K562 (cell line): ENCODE measurements at regions not wholly inside any gene's neighbourhood (a gene's known extent, or its start where the extent isn't known, plus 50 kb on each side); places are given as distances from the start of the nearest gene placed in this dataset.

ENCODE experiments used
- CC2D1A ChIP-seq: fragments of 450-650 bp; IDR thresholded peaks from 2 replicates; pipeline ENCODE4 v1.6.1; 2017; ENCODE audit warnings: mild to moderate bottlenecking
- CTCF ChIP-seq, 3 experiments: IDR thresholded peaks in 2 of 3; conservative IDR thresholded peaks in 1 of 3; 2 replicates each; pipeline ENCODE4 v1.5.1; 2011 to 2012; ENCODE audit warnings: low read length in 3 of 3, mild to moderate bottlenecking in 3 of 3, control low read depth in 2 of 3, improper control_type of control experiment in 1 of 3, inconsistent platforms in 1 of 3, low read depth in 1 of 3, mixed read lengths in 1 of 3, moderate library complexity in 1 of 3; ENCODE audit not compliant: insufficient read depth in 2 of 3
- FUS ChIP-seq: fragments of 200-400 bp; formaldehyde crosslinking; optimal IDR thresholded peaks from 2 replicates; pipeline ENCODE3; 2017; ENCODE audit warnings: low read depth, low read length
- HNRNPLL ChIP-seq: fragments of 200-400 bp; formaldehyde crosslinking; IDR thresholded peaks from 2 replicates; pipeline ENCODE4 v1.6.1; 2017; ENCODE audit warnings: low read length, low read depth, mild to moderate bottlenecking; ENCODE audit not compliant: poor library complexity, severe bottlenecking
- NBN ChIP-seq: fragments of 450-650 bp; IDR thresholded peaks from 2 replicates; pipeline ENCODE4 v1.6.1; 2016; ENCODE audit warnings: low read depth, mild to moderate bottlenecking
- SIN3A ChIP-seq, 2 experiments: fragments of 150-350 bp in 1 of 2; IDR thresholded peaks; 2 replicates each; pipeline ENCODE4 v1.6.1; 2011 to 2016; ENCODE audit warnings: borderline replicate concordance in 2 of 2, low read depth in 2 of 2, low read length in 2 of 2, mild to moderate bottlenecking in 2 of 2, moderate library complexity in 2 of 2; ENCODE audit not compliant: control insufficient read depth in 1 of 2
- SMARCB1 ChIP-seq: IDR thresholded peaks from 2 replicates; pipeline ENCODE4 v1.6.1; 2011; ENCODE audit warnings: improper control_type of control experiment, low read depth; ENCODE audit not compliant: insufficient read length
- SNIP1 ChIP-seq: fragments of 450-650 bp; IDR thresholded peaks from 2 replicates; pipeline ENCODE4 v1.7.1; 2017; ENCODE audit warnings: low read depth, mild to moderate bottlenecking
- SP1 ChIP-seq: sonication (generic); formaldehyde crosslinking; IDR thresholded peaks from 2 replicates; pipeline ENCODE4 v1.8.1; 2022; ENCODE audit warnings: mild to moderate bottlenecking, missing genetic modification reagents
- YY1 ChIP-seq, 3 experiments: IDR thresholded peaks; 2 replicates each; pipeline ENCODE4 v1.6.1; 2011; ENCODE audit warnings: low read length in 2 of 3, mild to moderate bottlenecking in 2 of 3, moderate library complexity in 2 of 3, borderline replicate concordance in 1 of 3, control low read depth in 1 of 3, low read depth in 1 of 3; ENCODE audit not compliant: insufficient read depth in 3 of 3, insufficient replicate concordance in 2 of 3, control insufficient read depth in 1 of 3, insufficient read length in 1 of 3; ENCODE audit errors: extremely low read depth in 1 of 3
- ZNF274 ChIP-seq: IDR thresholded peaks from 2 replicates; pipeline ENCODE4 v1.6.1; 2011; ENCODE audit warnings: low read depth, mild to moderate bottlenecking, low read length, moderate library complexity, borderline replicate concordance
- ZNF408 ChIP-seq: fragments of 250-450 bp; sonication (Bioruptor Pico); IDR thresholded peaks from 2 replicates; pipeline ENCODE4 v1.4.0; 2020; ENCODE audit warnings: low read depth, mild to moderate bottlenecking, moderate library complexity
- TF ChIP-seq, protein P1 (sequence below): fragments of 450-650 bp; IDR thresholded peaks from 2 replicates; pipeline ENCODE4 v1.6.1; 2016; ENCODE audit warnings: low read depth

GRCh38 chr4:165766018-165766417 is 107.0 kb upstream of the TLL1 start:
- TF ChIP-seq NBN: no peak
- no peak for TF ChIP-seq FUS
- TF ChIP-seq SIN3A (IDR thresholded peaks at IDR 0.05; ENCODE audit: borderline replicate concordance in 2 of 2, control insufficient read depth in 1 of 2, low read depth in 2 of 2, low read length in 2 of 2): no peak
- no peak for TF ChIP-seq CC2D1A
- no peak for TF ChIP-seq CTCF (IDR thresholded peaks at IDR 0.05 in 2 of 3, conservative IDR thresholded peaks at IDR 0.05 in 1 of 3; ENCODE audit: insufficient read depth in 2 of 3, low read depth in 1 of 3, low read length in 3 of 3)
- TF ChIP-seq, protein P1, sequence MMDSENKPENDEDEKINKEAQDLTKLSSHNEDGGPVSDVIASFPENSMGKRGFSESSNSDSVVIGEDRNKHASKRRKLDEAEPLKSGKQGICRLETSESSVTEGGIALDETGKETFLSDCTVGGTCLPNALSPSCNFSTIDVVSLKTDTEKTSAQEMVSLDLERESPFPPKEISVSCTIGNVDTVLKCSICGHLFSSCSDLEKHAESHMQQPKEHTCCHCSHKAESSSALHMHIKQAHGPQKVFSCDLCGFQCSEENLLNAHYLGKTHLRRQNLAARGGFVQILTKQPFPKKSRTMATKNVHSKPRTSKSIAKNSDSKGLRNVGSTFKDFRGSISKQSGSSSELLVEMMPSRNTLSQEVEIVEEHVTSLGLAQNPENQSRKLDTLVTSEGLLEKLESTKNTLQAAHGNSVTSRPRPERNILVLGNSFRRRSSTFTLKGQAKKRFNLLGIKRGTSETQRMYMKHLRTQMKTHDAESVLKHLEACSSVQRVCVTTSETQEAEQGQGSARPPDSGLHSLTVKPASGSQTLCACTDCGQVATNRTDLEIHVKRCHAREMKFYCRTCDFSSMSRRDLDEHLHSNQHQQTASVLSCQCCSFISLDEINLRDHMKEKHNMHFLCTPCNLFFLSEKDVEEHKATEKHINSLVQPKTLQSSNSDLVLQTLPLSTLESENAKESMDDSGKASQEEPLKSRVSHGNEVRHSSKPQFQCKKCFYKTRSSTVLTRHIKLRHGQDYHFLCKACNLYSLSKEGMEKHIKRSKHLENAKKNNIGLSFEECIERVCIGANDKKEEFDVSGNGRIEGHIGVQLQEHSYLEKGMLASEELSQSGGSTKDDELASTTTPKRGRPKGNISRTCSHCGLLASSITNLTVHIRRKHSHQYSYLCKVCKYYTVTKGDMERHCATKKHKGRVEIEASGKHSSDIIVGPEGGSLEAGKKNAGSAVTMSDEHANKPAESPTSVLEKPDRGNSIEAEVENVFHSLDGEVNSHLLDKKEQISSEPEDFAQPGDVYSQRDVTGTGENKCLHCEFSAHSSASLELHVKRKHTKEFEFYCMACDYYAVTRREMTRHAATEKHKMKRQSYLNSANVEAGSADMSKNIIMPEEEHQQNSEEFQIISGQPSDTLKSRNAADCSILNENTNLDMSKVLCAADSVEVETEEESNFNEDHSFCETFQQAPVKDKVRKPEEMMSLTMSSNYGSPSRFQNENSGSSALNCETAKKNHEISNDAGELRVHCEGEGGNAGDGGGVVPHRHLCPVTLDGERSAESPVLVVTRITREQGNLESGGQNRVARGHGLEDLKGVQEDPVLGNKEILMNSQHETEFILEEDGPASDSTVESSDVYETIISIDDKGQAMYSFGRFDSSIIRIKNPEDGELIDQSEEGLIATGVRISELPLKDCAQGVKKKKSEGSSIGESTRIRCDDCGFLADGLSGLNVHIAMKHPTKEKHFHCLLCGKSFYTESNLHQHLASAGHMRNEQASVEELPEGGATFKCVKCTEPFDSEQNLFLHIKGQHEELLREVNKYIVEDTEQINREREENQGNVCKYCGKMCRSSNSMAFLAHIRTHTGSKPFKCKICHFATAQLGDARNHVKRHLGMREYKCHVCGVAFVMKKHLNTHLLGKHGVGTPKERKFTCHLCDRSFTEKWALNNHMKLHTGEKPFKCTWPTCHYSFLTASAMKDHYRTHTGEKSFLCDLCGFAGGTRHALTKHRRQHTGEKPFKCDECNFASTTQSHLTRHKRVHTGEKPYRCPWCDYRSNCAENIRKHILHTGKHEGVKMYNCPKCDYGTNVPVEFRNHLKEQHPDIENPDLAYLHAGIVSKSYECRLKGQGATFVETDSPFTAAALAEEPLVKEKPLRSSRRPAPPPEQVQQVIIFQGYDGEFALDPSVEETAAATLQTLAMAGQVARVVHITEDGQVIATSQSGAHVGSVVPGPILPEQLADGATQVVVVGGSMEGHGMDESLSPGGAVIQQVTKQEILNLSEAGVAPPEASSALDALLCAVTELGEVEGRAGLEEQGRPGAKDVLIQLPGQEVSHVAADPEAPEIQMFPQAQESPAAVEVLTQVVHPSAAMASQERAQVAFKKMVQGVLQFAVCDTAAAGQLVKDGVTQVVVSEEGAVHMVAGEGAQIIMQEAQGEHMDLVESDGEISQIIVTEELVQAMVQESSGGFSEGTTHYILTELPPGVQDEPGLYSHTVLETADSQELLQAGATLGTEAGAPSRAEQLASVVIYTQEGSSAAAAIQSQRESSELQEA: no peak
- TF ChIP-seq YY1 (IDR thresholded peaks at IDR 0.05; ENCODE audit: borderline replicate concordance in 1 of 3, control insufficient read depth in 1 of 3, extremely low read depth in 1 of 3, insufficient read depth in 3 of 3, insufficient read length in 1 of 3, insufficient replicate concordance in 2 of 3, low read depth in 1 of 3, low read length in 2 of 3): no peak
- TF ChIP-seq SMARCB1: no peak
- TF ChIP-seq HNRNPLL: no peak
- no peak for TF ChIP-seq ZNF274
- TF ChIP-seq SP1 (CRISPR knock-in tag): no peak
- TF ChIP-seq SNIP1: no peak
- no peak for TF ChIP-seq ZNF408
